HepG2 (cell line): ENCODE measurements at regions not wholly inside any gene's neighbourhood (a gene's known extent, or its start where the extent isn't known, plus 50 kb on each side); places are given as distances from the start of the nearest gene placed in this dataset.

Experiments
- ATAC-seq: fragments of 200-7000 bp; cut with Tn5 transposase; 3 replicates; pipeline ENCODE4 v1.9.1; 2020; ENCODE audit warnings: mild to moderate bottlenecking, moderate library complexity
- BruUV-seq: library from RNA; stranded (reverse); fragments of 400-500 nt; replicated peaks from 2 replicates; lab custom pipeline; 2021; lab: Mats Ljungman, UMichigan
- CTCF ChIA-PET: fragments of 300-600 bp; formaldehyde crosslinking; extraction: SDS; loops from one replicate; lab custom pipeline; 2021; ENCODE audit warnings: low total read pairs, inconsistent platforms, low intra/inter-chr PET ratio; lab: Yijun Ruan, JAX
- POLR2A ChIA-PET: fragments of 350-600 bp; sonication (Branson Sonifier 250); formaldehyde crosslinking; loops from one replicate; lab custom pipeline; 2020; ENCODE audit warnings: antibody characterized with exemption, inconsistent platforms; lab: Yijun Ruan, JAX
- DNase-seq: peaks from one replicate; pipeline ENCODE4 v3.0.0-alpha.2; 2015; ENCODE audit warnings: low spot score
- FAIRE-seq: peaks from 3 replicates; lab custom pipeline; 2011; peaks lifted over from hg19 to GRCh38; lab: Jason Lieb, UNC
- H2AFZ ChIP-seq: one replicate; pipeline ENCODE4 v1.6.1; 2011; ENCODE audit warnings: low read length, inconsistent platforms
- H3K27ac ChIP-seq: fragments of 300-600 bp; 3 replicates; pipeline ENCODE4 v1.8.0; 2011; ENCODE audit warnings: mixed run types, mild to moderate bottlenecking, mixed read lengths, low read length, inconsistent platforms; ENCODE audit not compliant: insufficient read depth; ENCODE audit errors: extremely low read length
- H3K27me3 ChIP-seq, 2 experiments: fragments of 200-600 bp in 1 of 2; 2 replicates in 1 of 2; 3 replicates in 1 of 2; pipeline versions ENCODE4 v1.6.0 to v1.8.0; 2011; ENCODE audit warnings: low read length in 2 of 2, mild to moderate bottlenecking in 2 of 2, moderate library complexity in 2 of 2, inconsistent platforms in 1 of 2; ENCODE audit not compliant: insufficient read depth in 2 of 2, control insufficient read depth in 1 of 2
- H3K36me3 ChIP-seq, 2 experiments: fragments of 200-600 bp in 1 of 2; replicated peaks in 1 of 2; 2 replicates in 1 of 2; 3 replicates in 1 of 2; pipeline versions ENCODE4 v1.5.1 to v1.8.0; 2011; ENCODE audit warnings: low read length in 2 of 2, inconsistent platforms in 1 of 2; ENCODE audit not compliant: insufficient read depth in 2 of 2, control insufficient read depth in 1 of 2
- H3K4me1 ChIP-seq: 2 replicates; pipeline ENCODE4 v1.5.1; 2012; ENCODE audit warnings: low read length, inconsistent platforms; ENCODE audit not compliant: insufficient read depth
- H3K4me2 ChIP-seq: 2 replicates; pipeline ENCODE4 v1.6.0; 2011; ENCODE audit warnings: low read depth, low read length, inconsistent platforms
- H3K4me3 ChIP-seq, 3 experiments: fragments of 200-600 bp in 1 of 3; sonication (generic), shearing (Covaris generic) in 1 of 3; replicated peaks in 1 of 3; 2 replicates each; pipeline ENCODE4 v1.5.1; 2011 to 2016; ENCODE audit warnings: low read length in 3 of 3, inconsistent platforms in 2 of 3, low read depth in 2 of 3, mild to moderate bottlenecking in 2 of 3, control low read depth in 1 of 3, mixed read lengths in 1 of 3; ENCODE audit not compliant: insufficient read depth in 1 of 3
- H3K79me2 ChIP-seq: one replicate; pipeline ENCODE4 v1.6.1; 2011; ENCODE audit warnings: low read length, inconsistent platforms; ENCODE audit not compliant: insufficient read depth
- H3K9ac ChIP-seq: 2 replicates; pipeline ENCODE4 v1.6.0; 2011; ENCODE audit warnings: mild to moderate bottlenecking, low read depth, low read length, inconsistent platforms; ENCODE audit not compliant: insufficient read depth
- H3K9me3 ChIP-seq: 2 replicates; pipeline ENCODE4 v1.5.1; 2012; ENCODE audit warnings: mild to moderate bottlenecking, low read length
- H4K20me1 ChIP-seq: 2 replicates; pipeline ENCODE4 v1.6.0; 2011; ENCODE audit warnings: inconsistent platforms, mild to moderate bottlenecking, low read length, moderate library complexity; ENCODE audit not compliant: insufficient read depth
- HMGA1 ChIP-seq: sonication (generic); formaldehyde crosslinking; conservative IDR thresholded peaks from 2 replicates; pipeline ENCODE4 v1.4.0; 2020; ENCODE audit warnings: missing genetic modification reagents
- HNRNPH1 ChIP-seq: fragments of 200-400 bp; formaldehyde crosslinking; optimal IDR thresholded peaks from 2 replicates; pipeline ENCODE3; 2017; ENCODE audit warnings: mild to moderate bottlenecking, low read depth, low read length
- HNRNPUL1 ChIP-seq: fragments of 200-400 bp; formaldehyde crosslinking; IDR thresholded peaks from 2 replicates; pipeline ENCODE4 v1.6.1; 2017; ENCODE audit warnings: low read depth, mild to moderate bottlenecking, low read length, moderate library complexity
- MXD1 ChIP-seq: sonication (generic); formaldehyde crosslinking; IDR thresholded peaks from 2 replicates; pipeline ENCODE4 v1.4.0; 2020; ENCODE audit warnings: mild to moderate bottlenecking, missing genetic modification reagents
- NFAT5 ChIP-seq: sonication (generic); formaldehyde crosslinking; IDR thresholded peaks from 2 replicates; pipeline ENCODE4 v1.4.0; 2020; ENCODE audit warnings: missing genetic modification reagents
- NFKB2 ChIP-seq: sonication (generic); formaldehyde crosslinking; IDR thresholded peaks from 2 replicates; pipeline ENCODE4 v1.4.0; 2020; ENCODE audit warnings: missing genetic modification reagents, borderline replicate concordance
- SMC3 ChIP-seq: IDR thresholded peaks from 2 replicates; pipeline ENCODE4 v1.6.1; 2011; ENCODE audit warnings: low read length, improper control_type of control experiment
- SRF ChIP-seq: IDR thresholded peaks from 2 replicates; pipeline ENCODE4 v1.6.1; 2011; ENCODE audit warnings: mild to moderate bottlenecking, low read depth, low read length, moderate library complexity
- THAP11 ChIP-seq: IDR thresholded peaks from 2 replicates; pipeline ENCODE4 v1.6.1; 2016; ENCODE audit warnings: missing biosample characterization, missing genetic modification reagents
- ZNF230 ChIP-seq: sonication (generic); formaldehyde crosslinking; IDR thresholded peaks from 2 replicates; pipeline ENCODE4 v1.4.0; 2020; ENCODE audit warnings: mild to moderate bottlenecking, missing genetic modification reagents
- WGBS: methylation state at CpG from one replicate; pipeline ENCODE4 v1.1.6; 2017; ENCODE audit warnings: low lambda C conversion rate; 5-methylcytosine and 5-hydroxymethylcytosine counted together
- in situ Hi-C: cut with HindIII; loops from 2 replicates; pipeline ENCODE4 v1.10.0; 2017; ENCODE audit warnings: low pct_unique_long_range_greater_than_20kb; ENCODE audit not compliant: extremely low pct_ligation_motif_present
- intact Hi-C: fragments of 100-400 bp; cut with micrococcal nuclease; formaldehyde crosslinking; loops from one replicate; pipeline ENCODE4 v1.10.0; 2022; ENCODE audit not compliant: unreplicated experiment

DNA sequence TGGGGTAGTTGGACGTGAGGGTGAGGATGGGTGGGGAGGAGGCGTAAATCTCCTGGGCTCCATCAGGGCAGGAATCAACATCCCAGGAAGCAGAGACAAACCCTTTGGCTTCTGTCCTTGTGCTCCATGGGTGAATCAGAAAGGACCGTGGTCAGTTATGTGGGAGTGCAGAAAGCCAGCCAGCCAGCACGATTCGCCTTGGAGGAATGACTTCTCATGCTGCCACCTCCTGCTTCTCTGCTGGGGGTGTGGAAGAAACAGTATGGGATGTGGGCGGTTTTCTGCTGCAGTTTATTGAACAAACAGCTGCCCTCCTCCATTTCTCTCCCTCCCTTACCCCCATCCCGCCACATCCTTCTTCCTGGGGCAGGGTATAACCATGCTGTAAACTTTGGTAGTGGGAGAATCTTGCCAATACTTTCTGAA, 214.5 kb downstream of the SOX4 start:
- no peak for FAIRE-seq
- Histone ChIP-seq H3K4me2 (no peak overlapping the region), H3K4me3 (no peak overlapping the region), H4K20me1 (no peaks in the 10 kb centered on the region), H3K36me3 (no peaks in the 10 kb centered on the region), H2AFZ (no peak overlapping the region), H3K9ac (no peak overlapping the region), H3K9me3 (no peaks in the 10 kb centered on the region), H3K27ac (no peak overlapping the region), H3K27me3 (peaks cover 0 to 5% of the 10 kb centered on the region in 2 experiments; a peak in 1 of 5 replicates), H3K79me2 (no peaks in the 10 kb centered on the region), H3K4me1 (no peaks in the 10 kb centered on the region)
- BruUV-seq = no TSS peak
- ChIA-PET CTCF (no interaction called here), POLR2A (no interaction called here)
- WGBS = 26% methylated on average over 5 of the region's 7 CpGs
- in situ Hi-C loops = no loop called here
- TF ChIP-seq THAP11 (CRISPR knock-in tag) = no peak
- no peak for TF ChIP-seq NFAT5 (CRISPR knock-in tag)
- no peak for TF ChIP-seq HMGA1 (CRISPR knock-in tag)
- TF ChIP-seq SRF = no peak
- no peak for TF ChIP-seq HNRNPH1
- TF ChIP-seq HNRNPUL1 = no peak
- TF ChIP-seq NFKB2 (CRISPR knock-in tag) = no peak
- no peak for TF ChIP-seq SMC3
- no peak for TF ChIP-seq ZNF230 (CRISPR knock-in tag)
- no peak for TF ChIP-seq MXD1 (CRISPR knock-in tag)
- DNase-seq = no peak
- intact Hi-C loops = no loop called here
- ATAC-seq = peak; percentile 23; the same call in 2 of the 3 replicates
